Spleen (tissue), 11 donors: ENCODE measurements at regions not wholly inside any gene's neighbourhood (a gene's known extent, or its start where the extent isn't known, plus 50 kb on each side); places are given as distances from the start of the nearest gene placed in this dataset.

Source experiments
- DNase-seq: peaks from one replicate; pipeline ENCODE4 v3.0.0-alpha.2; 2020
- H3K27ac ChIP-seq, 8 donors: fragments of 200-600 bp; sonication (generic) in 7 of 8; 1 replicate in 4 of 8; 2 replicates in 4 of 8; pipeline versions ENCODE4 v1.5.0 to v1.8.0; 2016 to 2021; ENCODE audit warnings: inconsistent platforms in 4 of 8, mild to moderate bottlenecking in 4 of 8, moderate library complexity in 1 of 8
- H3K27me3 ChIP-seq, 7 donors: fragments of 200-600 bp; sonication (generic) in 6 of 7; replicated peaks in 1 of 7; 1 replicate in 4 of 7; 2 replicates in 3 of 7; pipeline versions ENCODE4 v1.5.0 to v1.8.0; 2016 to 2021; ENCODE audit warnings: inconsistent platforms in 3 of 7, mild to moderate bottlenecking in 1 of 7
- H3K36me3 ChIP-seq, 6 donors: fragments of 200-600 bp; sonication (generic) in 5 of 6; 1 replicate in 4 of 6; 2 replicates in 2 of 6; pipeline versions ENCODE4 v1.5.0 to v1.8.0; 2016 to 2021; ENCODE audit warnings: inconsistent platforms in 2 of 6
- H3K4me1 ChIP-seq, 6 donors: fragments of 200-600 bp; sonication (generic) in 5 of 6; 1 replicate in 3 of 6; 2 replicates in 3 of 6; pipeline versions ENCODE4 v1.5.0 to v1.8.0; 2016 to 2021; ENCODE audit warnings: inconsistent platforms in 3 of 6
- H3K4me3 ChIP-seq, 8 donors: fragments of 200-600 bp; sonication (generic) in 7 of 8; 1 replicate in 4 of 8; 2 replicates in 4 of 8; pipeline versions ENCODE4 v1.5.0 to v1.8.0; 2016 to 2021; ENCODE audit warnings: inconsistent platforms in 4 of 8, mild to moderate bottlenecking in 4 of 8, moderate library complexity in 2 of 8
- H3K9me3 ChIP-seq, 8 donors: fragments of 200-600 bp; sonication (generic) in 7 of 8; 1 replicate in 4 of 8; 2 replicates in 4 of 8; pipeline versions ENCODE4 v1.5.0 to v1.8.0; 2016 to 2021; ENCODE audit warnings: inconsistent platforms in 4 of 8
- POLR2A ChIP-seq, 3 donors: fragments of 450-650 bp; IDR thresholded peaks; one replicate each; pipeline ENCODE4 v1.5.1; 2017; ENCODE audit warnings: antibody characterized with exemption in 3 of 3, mild to moderate bottlenecking in 1 of 3
- POLR2AphosphoS5 ChIP-seq, 3 donors: sonication (generic); formaldehyde crosslinking; IDR thresholded peaks; one replicate each; pipeline ENCODE4 v1.5.1; 2017; ENCODE audit warnings: antibody characterized with exemption in 3 of 3
- WGBS, 5 donors: extraction: QIAGEN DNeasy Blood & Tissue Kit in 3 of 5; methylation state at CpG; one replicate each; pipeline versions ENCODE4 v1.1.5 to v1.1.7; 2013 to 2018; 5-methylcytosine and 5-hydroxymethylcytosine counted together
- intact Hi-C: fragments of 100-400 bp; cut with DNase I; formaldehyde crosslinking; loops from one replicate; pipeline ENCODE4 v1.15.0; 2023; ENCODE audit warnings: low total_unique reads
- TF ChIP-seq, protein P1 (sequence below), 11 experiments: fragments of 200-600 bp in 7 of 11; fragments of 450-650 bp in 4 of 11; sonication (generic) in 4 of 11; IDR thresholded peaks in 8 of 11; conservative IDR thresholded peaks in 3 of 11; 1 replicate in 7 of 11; 2 replicates in 4 of 11; pipeline versions ENCODE4 v1.4.0 to v1.8.0; 2016 to 2021; ENCODE audit warnings: antibody characterized with exemption in 11 of 11, inconsistent platforms in 4 of 11, mild to moderate bottlenecking in 1 of 11
- donor health status: healthy with polysubstance abuse.
- donor health status: DM: no; HTN: no; CAD: no; lungs with moderate emphysema.
- donor health status: DM: no; HTN: no; CAD: no.
- donor health status: Bipolar disorder and iron deficiency.
- donor health status: healthy.
- donor health status: DM: no; HTN: no; CAD: no.
- donor health status: DM: yes; HTN: yes; CAD: no.

DNA sequence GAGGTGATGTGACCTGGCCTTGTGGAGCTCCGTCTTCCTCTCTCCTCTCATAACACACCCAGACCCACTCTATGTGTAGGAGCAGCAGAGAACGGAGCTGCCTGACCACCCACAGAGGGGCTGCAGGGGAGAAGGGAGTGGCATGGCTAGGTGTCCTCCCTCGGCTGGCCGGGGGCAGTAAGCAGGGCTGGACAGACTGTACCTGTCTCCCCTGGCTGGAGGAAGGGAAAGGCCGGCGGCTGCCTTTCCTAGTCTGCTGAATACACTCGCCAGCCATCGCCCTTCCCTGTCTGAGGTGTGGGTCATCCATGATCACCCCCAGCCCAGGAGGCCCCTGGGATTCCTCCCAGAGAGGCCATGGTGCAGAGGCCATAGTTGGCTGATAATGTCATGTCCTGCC, 187.2 kb upstream of the AJAP1 start:
- no peak overlapping the region for H3K27ac ChIP-seq
- H3K4me3 ChIP-seq: no peak overlapping the region
- TF ChIP-seq, protein P1, sequence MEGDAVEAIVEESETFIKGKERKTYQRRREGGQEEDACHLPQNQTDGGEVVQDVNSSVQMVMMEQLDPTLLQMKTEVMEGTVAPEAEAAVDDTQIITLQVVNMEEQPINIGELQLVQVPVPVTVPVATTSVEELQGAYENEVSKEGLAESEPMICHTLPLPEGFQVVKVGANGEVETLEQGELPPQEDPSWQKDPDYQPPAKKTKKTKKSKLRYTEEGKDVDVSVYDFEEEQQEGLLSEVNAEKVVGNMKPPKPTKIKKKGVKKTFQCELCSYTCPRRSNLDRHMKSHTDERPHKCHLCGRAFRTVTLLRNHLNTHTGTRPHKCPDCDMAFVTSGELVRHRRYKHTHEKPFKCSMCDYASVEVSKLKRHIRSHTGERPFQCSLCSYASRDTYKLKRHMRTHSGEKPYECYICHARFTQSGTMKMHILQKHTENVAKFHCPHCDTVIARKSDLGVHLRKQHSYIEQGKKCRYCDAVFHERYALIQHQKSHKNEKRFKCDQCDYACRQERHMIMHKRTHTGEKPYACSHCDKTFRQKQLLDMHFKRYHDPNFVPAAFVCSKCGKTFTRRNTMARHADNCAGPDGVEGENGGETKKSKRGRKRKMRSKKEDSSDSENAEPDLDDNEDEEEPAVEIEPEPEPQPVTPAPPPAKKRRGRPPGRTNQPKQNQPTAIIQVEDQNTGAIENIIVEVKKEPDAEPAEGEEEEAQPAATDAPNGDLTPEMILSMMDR (IDR thresholded peaks at IDR 0.05 in 8 of 11, conservative IDR thresholded peaks at IDR 0.05 in 3 of 11): no peak
- TF ChIP-seq POLR2AphosphoS5 (IDR thresholded peaks at IDR 0.05): no peak
- no peak for TF ChIP-seq POLR2A (IDR thresholded peaks at IDR 0.05)
- WGBS, 5 donors: 81 to 93% (median 84%) methylated on average over 4 to 8 of the region's 8 CpGs
- no peaks in the 10 kb centered on the region for H3K9me3 ChIP-seq
- no peak for DNase-seq
- H3K36me3 ChIP-seq: no peaks in the 10 kb centered on the region
- intact Hi-C loops: no loop called here
- no peaks in the 10 kb centered on the region for H3K4me1 ChIP-seq
- H3K27me3 ChIP-seq: peaks cover 0 to 5% (median 0%) of the 10 kb centered on the region in 7 donors

DNA sequence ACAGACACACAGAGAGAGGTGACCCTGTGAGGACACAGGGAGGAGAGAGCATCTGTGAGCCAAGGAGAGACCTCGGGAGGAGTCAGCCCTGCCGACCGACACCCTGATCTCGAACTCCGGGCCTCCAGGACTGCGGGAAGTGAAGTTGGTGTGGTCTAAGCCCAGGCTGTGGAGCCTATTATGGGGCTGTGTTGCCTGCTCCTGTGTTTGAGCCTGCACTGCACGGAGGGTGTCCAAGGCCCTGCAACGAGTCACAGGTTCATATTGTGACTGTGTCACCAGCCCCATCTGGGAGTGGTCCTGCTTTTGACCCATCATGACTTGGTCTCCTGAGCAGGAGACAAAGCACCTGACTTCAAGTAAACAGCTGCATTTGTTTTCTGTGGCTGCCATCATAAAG, 186.0 kb upstream of the AJAP1 start:
- Histone ChIP-seq H3K27me3 (peaks cover 0 to 5% (median 0%) of the 10 kb centered on the region in 7 donors), H3K27ac (no peak overlapping the region), H3K36me3 (no peaks in the 10 kb centered on the region), H3K4me1 (no peaks in the 10 kb centered on the region), H3K9me3 (no peaks in the 10 kb centered on the region), H3K4me3 (no peak overlapping the region)
- 79 to 91% (median 85%) methylated on average over 6 to 8 of the region's 8 CpGs for WGBS, 5 donors
- DNase-seq: no peak
- TF ChIP-seq POLR2AphosphoS5 (IDR thresholded peaks at IDR 0.05) (no peak), POLR2A (IDR thresholded peaks at IDR 0.05) (no peak)
- TF ChIP-seq, protein P1 (IDR thresholded peaks at IDR 0.05 in 8 of 11, conservative IDR thresholded peaks at IDR 0.05 in 3 of 11): no peak
- intact Hi-C loops: no loop called here

DNA sequence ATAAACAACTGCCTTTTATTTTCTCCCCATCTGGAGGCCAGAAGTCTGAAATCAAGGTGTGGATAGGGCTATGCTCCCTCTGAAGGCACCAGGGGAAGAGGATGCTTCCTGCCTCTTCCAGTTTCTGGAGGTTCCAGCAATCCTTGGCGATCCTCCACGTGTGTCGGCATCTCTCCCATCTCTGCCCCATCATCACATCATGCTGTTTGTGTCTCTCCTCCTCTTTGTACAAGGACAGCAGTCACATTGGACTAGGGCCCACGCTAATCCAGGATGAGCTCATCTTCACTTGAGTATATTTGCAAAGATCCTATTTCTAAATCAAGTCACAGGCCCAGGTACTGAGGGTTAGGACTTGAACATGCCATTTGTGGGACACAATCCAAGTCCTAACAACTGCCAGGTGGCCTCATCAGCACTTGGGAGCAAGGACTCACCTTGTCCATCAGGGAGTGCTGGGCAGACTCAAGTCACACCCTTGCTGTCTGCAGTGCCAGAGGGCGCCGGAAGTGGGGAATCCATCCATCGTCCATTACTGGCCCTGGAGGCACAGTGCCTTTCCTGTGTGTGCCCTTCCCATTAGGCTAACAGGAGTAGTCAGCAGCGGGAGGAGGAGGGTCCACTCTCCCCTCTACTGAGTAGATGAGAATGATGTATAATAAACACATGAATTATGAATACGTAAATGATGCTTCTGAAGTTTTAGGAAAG, 185.4 kb upstream of the AJAP1 start:
- no peaks in the 10 kb centered on the region for H3K4me1 ChIP-seq
- WGBS, 5 donors: 74 to 88% (median 85%) methylated on average over 9 of the region's 9 CpGs
- no peaks in the 10 kb centered on the region for H3K36me3 ChIP-seq
- H3K4me3 ChIP-seq: no peak overlapping the region
- no peaks in the 10 kb centered on the region for H3K9me3 ChIP-seq
- H3K27me3 ChIP-seq: peaks cover 0 to 5% (median 0%) of the 10 kb centered on the region in 7 donors
- no peak for TF ChIP-seq POLR2A (IDR thresholded peaks at IDR 0.05)
- TF ChIP-seq, protein P1 (IDR thresholded peaks at IDR 0.05 in 8 of 11, conservative IDR thresholded peaks at IDR 0.05 in 3 of 11): no peak
- no peak for TF ChIP-seq POLR2AphosphoS5 (IDR thresholded peaks at IDR 0.05)
- H3K27ac ChIP-seq: no peak overlapping the region
- no peak for DNase-seq
- intact Hi-C loops: no loop called here

DNA sequence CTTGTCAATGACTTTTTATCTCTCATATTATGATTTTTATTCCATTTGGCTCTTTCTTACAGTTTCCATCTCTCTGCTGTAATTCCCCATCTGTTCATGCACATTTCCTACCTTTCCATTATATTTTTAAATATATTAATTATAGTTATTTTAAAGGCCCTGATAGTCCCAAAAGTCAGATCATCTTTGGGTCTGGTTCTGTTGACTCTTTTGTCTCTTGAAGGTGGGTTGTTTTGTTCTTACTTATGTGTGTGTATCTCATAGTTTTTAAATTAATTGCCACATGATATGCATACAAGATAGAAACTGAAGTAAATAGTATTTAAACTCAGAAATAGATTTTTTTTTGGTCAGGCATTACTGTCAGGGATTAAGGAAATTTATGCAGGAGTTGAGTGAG, 178.0 kb upstream of the AJAP1 start:
- no peak for TF ChIP-seq POLR2AphosphoS5 (IDR thresholded peaks at IDR 0.05)
- TF ChIP-seq, protein P1 (IDR thresholded peaks at IDR 0.05 in 8 of 11, conservative IDR thresholded peaks at IDR 0.05 in 3 of 11): no peak
- TF ChIP-seq POLR2A (IDR thresholded peaks at IDR 0.05): no peak
- Histone ChIP-seq H3K9me3 (peaks cover 0 to 33% (median 26%) of the 10 kb centered on the region in 8 donors), H3K4me1 (no peaks in the 10 kb centered on the region), H3K36me3 (no peaks in the 10 kb centered on the region), H3K27ac (no peak overlapping the region), H3K4me3 (no peak overlapping the region), H3K27me3 (peaks cover 0 to under 1% (median 0%) of the 10 kb centered on the region in 7 donors)
- no peak for DNase-seq
- intact Hi-C loops: no loop called here
